Fibroblast of mammary gland (primary cell): ENCODE measurements at regions not wholly inside any gene's neighbourhood (a gene's known extent, or its start where the extent isn't known, plus 50 kb on each side); places are given as distances from the start of the nearest gene placed in this dataset.

Source experiments
- DNase-seq: peaks from one replicate; pipeline ENCODE4 v3.0.0-alpha.2; 2010; ENCODE audit warnings: low read depth
- H3K4me3 ChIP-seq: 2 replicates; pipeline ENCODE4 v1.5.1; 2011; ENCODE audit warnings: low read depth, mild to moderate bottlenecking, low read length, moderate library complexity; ENCODE audit not compliant: control insufficient read depth
- CTCF ChIP-seq: conservative IDR thresholded peaks from 2 replicates; pipeline ENCODE4 v1.5.1; 2011; ENCODE audit warnings: low read depth, low read length, inconsistent platforms; ENCODE audit not compliant: control insufficient read depth, insufficient read depth

- H3K4me3 ChIP-seq = no peak overlapping the region
- no peak for TF ChIP-seq CTCF
- no peak for DNase-seq
These were observed 162.2 kb upstream of the ITGB1 start for GRCh38 chr10:33120275-33120674.

GRCh38 chr10:33117816-33118215 lies 159.8 kb upstream of the ITGB1 start:
- H3K4me3 ChIP-seq = no peak overlapping the region
- DNase-seq = no peak

DNA sequence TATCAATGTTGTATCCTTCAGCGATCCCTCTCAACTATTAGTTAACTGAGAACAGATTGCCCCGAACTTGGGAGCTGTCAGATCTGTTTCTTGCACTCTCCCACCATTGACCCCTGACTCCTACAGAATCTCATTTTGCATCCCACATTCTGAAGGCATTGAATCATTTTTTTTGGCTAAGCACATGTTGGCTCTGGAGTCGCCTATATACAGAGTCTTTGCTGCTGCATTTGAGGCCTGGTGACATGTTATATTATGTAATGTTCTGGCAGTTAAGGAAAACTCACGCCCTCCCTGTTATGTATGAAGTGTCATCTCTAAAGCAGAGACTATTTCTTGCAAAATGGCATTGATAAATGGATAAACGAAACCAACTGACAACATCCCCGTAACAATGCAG lies 159.2 kb upstream of the ITGB1 start:
- no peak for TF ChIP-seq CTCF
- H3K4me3 ChIP-seq = no peak overlapping the region
- DNase-seq = no peak

More at GRCh38 chr10:33117816-33118215, 159.8 kb upstream of the ITGB1 start:
- TF ChIP-seq CTCF = no peak

DNA sequence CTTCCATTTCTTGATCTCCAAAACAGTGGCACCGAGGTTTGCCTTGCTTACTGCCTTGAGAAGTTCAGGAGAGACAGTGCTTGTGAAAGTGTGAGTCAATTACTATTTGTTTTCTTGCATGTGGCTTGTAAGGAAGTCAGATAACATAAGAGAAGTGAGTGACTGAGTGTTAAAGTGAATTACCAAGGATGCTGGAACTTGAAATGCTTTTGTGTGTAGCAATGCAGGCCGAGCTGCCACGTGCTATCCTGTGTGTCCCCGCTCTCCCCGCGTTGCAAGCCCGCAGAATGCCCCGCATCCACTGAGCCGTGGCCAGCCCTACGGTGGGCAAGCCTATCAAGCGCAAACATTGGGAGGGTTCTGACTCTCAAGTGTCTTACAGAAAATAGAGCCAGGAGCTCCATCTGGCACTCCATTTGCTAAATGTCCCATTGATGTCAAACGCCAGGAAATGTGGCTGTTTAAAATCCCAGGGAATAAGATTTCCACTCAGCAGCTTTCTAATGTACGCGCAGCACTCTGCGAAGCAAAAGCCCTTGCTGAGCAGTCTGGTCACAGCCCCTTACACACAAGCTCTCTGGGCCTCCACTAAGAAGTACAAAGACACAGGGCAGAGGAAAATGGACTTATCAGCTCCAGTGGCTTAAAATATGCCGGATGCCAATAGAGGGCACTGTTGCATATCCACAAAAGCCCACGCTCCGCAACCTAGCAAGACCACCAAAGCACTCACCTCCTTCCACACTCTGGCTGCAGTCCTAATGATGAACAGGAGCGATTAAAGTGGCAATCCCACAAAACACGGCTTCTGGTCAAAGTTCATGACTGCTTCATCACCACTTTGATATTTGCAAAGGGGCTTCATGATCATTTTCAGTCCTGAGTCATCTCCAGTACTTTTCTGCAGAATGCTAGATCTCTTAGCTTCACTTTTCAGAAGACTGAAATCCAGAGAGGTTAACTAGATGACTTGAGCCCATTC lies 158.0 kb upstream of the ITGB1 start:
- peak; percentile 68 for TF ChIP-seq CTCF
- DNase-seq = peak; percentile 70
- H3K4me3 ChIP-seq = no peak overlapping the region

- H3K4me3 ChIP-seq = no peak overlapping the region
- DNase-seq = peak; percentile 71
- TF ChIP-seq CTCF = no peak
These were observed 156.5 kb upstream of the ITGB1 start for GRCh38 chr10:33114451-33114952.

GRCh38 chr10:33113466-33113865 lies 155.4 kb upstream of the ITGB1 start:
- peak; percentile 91 for DNase-seq
- no peak overlapping the region for H3K4me3 ChIP-seq
- no peak for TF ChIP-seq CTCF
